KG1 (cell line): ENCODE measurements at regions not wholly inside any gene's neighbourhood (a gene's known extent, or its start where the extent isn't known, plus 50 kb on each side); places are given as distances from the start of the nearest gene placed in this dataset.
"Not testable (repeated sequence)": the region's sequence is repeated elsewhere in the genome, so short reads cannot be mapped to it uniquely, and the experiment has no call there.

Source experiments
- DNase-seq: peaks from one replicate; lab custom pipeline; 2025; lab: John Stamatoyannopoulos, UW

DNA sequence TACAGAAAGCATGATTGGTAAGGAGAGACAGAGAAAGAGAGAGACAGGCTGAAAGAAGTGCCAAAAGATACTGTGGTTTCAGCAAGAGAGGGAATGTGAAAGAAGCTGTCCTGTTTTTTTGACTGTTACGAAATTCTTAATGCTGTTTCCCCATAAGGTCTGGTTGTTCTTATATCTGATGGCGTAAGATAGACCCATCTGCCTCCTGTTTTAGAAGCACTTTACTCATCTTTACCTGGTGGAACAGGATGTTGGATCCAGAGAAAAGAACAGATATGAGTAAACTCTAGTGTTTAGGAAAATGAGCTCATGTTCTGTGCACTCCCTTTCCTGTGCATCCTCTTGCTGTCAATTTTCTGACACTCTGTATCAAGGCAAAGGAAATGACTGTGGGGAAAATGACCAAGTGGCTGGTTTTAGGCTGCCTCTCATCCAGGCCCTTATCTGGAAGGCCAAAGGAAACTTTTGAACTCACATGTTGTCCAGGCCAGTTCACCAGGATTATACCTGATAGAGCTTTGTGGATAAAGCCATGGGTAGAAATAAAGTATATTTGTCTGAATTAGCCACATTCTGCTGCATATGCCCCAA lies 311.7 kb upstream of the HTR2C start:
- no peak for DNase-seq

DNA sequence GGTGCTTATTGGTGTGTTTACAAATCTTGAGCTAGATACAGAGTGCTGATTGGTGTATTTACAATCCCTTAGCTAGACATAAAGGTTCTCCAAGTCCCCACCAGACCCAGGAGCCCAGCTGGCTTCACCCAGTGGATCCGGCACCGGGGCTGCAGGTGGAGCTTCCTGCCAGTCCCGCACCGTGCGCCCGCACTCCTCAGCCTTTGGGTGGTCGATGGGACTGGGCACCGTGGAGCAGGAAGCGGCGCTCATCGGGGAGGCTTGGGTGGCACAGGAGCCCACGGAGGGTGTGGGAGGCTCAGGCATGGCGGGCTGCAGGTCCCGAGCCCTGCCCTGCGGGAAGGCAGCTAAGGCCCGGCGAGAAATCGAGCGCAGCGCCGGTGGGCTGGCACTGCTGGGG lies 313.5 kb upstream of the HTR2C start:
- DNase-seq: not testable (repeated sequence)

DNA sequence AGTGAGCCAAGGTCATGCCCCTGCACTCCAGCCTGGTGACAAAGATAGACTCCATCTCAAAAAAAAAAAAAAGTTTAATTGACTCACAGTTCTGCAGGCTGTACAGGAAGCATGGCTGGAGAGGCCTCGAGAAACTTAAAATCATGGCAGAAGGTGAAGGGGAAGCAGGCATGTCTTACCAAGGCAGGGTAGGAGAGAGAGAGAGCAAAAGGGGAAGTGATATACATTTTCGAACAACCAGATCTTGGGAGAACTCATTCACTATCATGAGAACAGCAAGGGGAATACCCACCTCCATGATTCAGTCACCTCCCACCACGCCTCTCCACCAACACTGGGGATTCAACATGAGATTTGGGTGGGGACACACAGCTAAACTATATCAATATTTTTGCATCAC lies 315.2 kb upstream of the HTR2C start:
- DNase-seq: no peak

DNA sequence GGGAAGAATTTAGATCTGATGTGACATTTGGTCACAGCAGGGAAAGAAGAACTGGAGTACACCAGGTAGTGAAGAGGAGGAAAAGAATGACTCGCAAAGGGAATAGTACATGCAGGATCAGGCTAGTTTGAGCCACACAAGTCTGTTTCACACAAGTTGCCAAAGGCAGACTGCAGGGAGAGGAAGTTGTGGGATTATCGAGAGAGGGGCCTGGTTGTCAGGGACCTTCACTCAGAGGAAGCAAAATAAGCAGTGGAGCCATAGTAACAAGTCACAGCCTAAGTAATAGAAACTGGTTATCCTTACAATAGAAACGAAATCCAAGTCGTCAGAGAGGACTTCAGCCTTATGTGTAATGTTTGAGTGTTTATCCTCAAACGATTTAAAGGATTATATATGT lies 316.7 kb upstream of the HTR2C start:
- DNase-seq: no peak

DNA sequence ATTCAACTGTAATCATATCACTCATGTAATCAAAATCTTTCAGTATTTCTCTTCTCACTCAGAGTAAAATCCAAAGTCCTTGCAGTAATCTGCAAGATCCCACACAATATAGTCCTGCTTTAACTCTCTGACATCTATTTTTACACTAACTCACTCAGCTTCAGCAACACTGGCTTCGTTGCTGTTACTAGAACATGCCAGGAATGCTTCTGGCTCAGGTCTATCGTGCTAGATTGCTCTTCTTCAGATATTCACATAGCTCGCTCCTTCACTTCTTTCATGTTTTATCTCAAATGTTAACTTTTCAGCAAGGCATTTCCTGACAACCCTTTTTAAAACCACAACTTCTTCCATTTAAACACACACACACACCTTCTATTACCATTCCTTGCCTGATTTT lies 331.7 kb upstream of the HTR2C start:
- no peak for DNase-seq

DNA sequence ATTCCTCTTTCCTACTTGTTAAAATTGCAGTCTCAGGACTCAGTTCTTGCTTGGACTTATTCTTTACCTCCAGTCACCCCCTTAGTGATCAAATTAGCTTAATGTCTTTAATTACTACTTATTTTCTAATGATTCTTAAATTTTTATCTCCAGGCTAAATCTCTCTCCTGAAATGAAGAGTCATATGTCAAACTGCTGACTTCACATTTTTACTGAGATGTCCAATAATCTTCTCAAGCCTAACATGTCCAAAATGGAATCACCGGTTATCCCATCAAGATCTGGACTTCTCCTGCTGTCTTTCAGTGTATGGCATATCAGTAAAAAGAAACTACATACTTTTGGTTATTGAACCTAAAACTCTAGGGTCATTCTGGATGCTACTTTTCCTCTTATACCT lies 332.3 kb upstream of the HTR2C start:
- no peak for DNase-seq

DNA sequence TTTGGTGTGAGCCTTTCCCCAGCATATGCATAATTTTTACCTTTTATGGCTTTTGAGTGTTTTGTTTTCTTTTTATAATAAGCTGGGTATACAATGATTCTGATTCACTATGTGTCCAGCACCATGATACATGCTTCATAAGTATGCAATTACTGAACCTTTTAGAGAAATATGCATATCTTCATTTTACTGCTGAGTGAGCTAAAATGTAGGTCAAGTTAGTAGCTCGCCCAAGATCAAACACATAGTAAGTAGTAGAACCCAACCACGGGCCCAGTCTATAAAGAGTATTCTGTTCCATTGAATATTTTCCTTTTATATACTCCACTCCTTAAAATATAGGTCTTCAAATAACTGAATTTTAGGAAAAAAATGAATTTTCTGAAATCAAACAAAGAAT lies 362.4 kb upstream of the HTR2C start:
- no peak for DNase-seq

DNA sequence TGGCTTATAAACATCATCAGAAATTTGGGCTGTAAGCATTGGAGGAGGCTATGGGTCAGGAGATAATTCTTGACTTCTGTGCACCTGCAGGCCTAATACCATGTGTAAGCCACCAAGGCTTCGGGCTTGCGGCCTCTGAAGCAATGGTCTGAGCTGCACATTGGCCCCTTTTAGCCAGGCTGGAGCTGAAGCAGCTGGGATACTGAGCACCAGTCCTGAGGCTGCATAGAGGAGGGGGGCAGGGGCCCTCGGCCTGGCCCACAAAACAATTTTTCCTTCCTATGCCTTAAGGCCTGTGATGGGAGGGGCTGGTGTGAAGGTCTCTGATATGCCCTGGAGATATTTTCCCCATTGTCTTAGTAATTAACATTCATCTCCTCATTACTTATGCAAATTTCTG lies 373.0 kb upstream of the HTR2C start:
- DNase-seq: no peak

DNA sequence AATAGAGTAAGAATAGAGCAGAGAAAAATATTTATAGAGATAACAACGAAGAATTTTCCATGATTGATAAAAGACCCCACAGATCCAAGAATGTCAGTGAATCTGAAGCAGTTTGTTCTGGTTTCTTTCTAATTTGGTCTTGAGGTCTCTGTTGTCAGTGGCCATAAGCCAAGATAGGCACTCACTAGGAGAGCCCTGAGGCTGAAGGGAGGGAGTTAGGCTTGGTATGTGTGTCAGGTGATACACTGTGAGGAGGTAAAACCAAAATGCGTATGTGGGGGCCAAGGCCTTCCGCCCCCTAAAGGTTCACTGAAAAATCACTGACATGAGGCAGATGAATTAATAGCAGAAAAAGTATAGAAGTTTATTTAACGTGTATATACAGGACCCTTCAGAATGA lies 382.3 kb upstream of the HTR2C start:
- no peak for DNase-seq

DNA sequence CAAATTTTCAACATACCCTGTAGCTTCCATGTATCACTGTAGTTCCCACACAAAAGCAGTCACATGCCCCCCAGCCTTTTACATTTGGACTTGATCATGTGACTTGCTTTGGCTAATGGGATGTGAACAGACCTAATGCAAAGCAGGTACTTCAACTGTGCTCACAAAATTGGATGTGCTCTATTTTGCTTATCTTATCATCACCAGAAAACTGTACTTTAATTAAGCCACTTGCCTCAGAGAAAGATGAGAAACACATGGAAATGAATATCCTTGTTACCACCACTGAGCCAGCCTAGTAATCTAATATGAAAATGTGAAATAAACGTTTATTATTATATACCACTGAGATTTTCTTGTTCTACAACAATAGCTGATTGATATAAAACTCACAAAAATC lies 402.7 kb upstream of the HTR2C start:
- DNase-seq: no peak

DNA sequence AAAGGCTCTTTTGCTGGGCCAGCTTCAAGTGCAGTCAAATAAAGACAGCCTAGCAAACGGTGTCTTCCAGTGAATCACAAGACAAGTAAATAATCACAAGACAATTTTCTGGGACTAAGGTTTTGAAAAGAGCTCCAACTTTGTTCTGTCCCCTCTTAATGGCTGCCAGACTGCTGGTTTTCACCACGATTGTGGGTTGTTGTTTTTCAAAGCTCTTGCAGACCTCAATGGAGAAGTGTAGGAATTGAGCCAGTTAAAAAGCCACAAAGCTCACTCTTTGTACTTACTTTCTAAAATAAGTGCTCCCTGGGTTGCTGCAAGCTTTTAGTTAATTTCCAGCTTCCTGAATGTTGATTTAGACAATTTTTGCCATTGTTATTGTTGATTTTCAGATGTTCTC lies 405.8 kb upstream of the HTR2C start:
- no peak for DNase-seq

DNA sequence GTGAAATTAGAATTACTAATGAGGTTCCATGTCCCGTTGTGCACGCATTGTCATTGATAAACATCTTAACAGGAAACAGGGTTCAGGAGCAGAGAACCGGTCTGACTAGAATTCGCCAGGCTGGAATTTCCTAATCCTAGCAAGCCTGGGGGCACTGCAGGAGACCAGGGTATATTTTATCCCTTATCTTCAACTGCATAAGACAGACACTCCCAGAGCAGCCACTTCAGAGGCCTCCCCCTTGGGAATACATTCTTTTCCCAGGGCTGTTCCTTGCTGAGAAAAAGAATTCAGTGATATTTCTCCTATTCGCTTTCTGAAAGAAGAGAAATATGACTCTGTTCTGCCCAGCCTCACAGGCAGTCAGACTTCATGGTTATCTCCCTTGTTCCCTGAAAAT lies 416.6 kb upstream of the HTR2C start:
- DNase-seq: not testable (repeated sequence)

DNA sequence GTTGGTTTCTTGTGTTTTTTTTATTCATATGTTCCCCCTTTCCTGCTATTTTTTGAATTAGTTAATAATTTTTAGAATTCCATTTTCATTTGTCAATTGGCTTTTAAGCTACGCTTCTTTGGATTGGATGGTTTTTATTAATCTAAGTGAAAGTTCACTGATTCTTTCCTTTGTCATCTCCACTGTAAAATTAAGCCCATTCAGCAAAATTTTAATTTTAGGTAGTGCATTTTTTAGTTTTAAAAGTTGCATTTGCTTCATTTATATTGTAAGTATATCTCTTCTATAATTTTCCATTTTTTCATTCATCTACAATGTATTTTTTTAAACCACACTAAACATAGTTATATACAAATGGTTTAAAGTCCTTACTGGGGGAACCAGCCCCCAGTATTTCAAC lies 417.3 kb upstream of the HTR2C start:
- no peak for DNase-seq

DNA sequence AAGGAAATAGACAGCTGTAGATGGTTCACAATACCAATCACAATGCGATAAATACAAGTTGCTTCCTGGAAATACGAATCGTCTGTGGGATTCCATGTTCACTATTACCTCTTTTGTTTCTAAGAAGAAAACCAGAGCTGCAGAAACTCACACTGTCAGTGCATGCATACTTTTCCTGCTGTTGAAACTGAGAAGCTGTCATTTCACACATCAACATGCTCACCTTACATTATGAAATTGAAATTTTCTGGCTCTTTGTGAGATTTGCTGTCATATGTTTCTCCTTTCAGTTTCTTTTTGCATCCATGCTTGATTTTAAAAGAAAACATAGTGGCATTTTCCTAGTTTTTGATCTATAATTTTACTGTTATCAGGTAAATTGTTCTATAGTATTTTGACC lies 418.3 kb upstream of the HTR2C start:
- no peak for DNase-seq

DNA sequence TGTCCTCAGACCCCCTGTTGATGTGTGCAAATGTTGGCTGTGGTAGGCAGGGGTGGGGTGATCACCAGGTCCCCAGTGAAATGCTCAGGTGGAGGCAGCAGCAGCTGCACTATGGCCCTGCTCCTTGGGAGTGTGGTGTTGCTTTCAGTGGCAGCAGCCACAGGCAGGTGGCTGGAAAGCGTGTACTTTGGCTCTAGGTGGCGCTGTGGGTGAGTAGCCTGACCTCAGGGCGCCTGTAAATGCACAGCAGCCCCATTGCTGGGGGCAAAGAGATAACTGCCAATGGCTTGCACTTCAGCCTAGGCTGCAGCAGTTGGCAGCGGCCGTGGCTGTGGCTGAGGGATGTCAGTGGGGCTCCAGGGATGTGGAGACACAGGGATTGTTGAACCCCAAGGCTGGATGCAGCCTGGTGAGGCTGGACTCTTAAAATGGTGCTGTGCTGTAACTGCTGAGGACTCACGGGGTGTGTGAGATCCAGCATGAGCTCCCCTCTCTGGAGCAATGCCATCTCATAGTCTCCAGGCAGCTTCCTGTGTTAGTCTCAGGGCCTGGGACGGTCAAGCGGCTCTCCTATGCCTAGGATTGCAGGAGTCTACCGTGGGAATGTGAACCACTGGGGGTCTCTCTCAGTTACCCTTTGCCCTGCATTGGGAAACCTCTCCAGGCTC lies 421.7 kb upstream of the HTR2C start:
- no peak for DNase-seq

DNA sequence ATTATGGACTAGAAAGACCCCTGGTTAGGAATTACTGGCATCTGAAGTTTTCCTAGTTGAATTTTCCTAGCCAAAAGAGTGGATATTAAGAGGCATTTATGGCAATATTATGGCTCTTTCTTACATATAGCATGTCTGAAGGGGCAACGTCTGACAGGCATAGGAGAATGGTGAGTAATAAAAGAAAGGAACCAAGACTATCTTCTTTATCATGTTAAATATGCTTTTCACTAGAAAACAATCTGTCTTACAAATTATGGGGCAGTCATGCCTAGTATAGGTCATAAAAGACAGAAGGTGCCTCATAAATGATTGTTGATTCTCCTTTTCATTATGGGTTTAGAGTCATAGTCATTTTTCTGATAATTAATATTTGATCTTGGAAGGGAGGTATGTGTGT lies 431.1 kb upstream of the HTR2C start:
- no peak for DNase-seq

DNA sequence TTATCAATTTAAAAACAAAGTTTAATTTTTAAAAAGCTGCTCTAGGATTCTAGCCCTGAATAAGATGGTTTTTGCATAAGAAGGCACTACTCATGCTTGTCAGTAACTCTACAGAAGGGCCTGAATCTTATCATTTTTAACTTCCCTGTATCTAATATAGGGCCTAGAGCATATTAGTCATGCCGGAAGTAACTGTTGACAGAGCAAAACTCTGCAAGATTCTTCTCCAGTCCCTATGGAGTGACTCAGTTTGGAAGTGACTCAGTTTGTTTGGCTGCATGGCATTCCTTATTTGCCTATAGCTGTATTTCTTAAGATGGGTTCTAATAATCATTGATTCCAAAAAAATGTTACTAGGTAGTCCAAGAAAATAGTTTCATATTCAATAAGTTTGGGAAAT lies 431.8 kb upstream of the HTR2C start:
- DNase-seq: no peak

DNA sequence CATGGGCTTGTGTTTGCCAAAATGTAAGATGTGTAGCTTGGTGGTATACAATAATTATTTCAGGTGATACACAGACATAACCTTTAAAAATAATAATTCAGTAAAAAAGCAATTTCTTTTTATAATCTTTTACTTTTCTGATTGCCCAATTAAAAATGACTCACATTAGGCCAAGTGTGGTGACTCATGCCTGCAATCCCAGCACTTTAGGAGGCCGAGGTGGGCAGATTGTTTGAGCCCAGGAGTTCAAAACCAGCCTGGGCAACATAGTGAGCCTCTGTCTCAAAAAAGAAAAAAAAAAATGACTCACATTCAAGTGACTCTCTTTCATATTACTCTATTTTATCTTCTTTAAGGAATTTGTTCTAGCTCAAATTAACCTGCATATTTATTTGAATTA lies 449.4 kb upstream of the HTR2C start:
- no peak for DNase-seq

DNA sequence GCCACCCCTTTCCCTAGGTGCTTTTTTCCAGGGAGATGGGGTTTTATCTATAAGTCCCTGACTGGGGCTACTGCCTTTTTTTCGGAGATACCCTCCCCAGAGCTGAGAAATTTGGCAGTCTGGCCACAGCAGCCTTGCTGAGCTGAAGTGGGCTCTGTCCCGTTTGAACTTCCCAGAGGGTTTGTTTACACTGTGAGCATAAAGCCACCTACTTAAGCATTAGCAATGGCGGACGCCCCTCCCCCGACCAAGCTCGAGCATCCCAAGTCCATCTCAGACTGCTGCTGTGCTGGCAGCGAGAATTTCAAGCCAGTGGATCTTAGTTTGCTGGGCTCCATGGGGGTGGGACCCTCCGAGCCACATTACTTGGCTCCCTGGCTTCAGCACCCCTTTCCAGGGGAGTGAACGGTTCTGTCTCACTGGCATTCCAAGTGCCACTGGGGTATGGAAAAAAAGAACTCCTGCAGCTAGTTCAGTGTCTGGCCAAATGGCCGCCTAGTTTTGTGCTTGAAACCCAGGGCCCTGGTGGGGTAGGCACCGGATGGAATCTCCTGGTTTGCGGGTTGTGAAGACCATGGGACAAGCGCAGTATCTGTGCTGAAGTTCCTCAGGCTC lies 456.4 kb upstream of the HTR2C start:
- DNase-seq: no peak

DNA sequence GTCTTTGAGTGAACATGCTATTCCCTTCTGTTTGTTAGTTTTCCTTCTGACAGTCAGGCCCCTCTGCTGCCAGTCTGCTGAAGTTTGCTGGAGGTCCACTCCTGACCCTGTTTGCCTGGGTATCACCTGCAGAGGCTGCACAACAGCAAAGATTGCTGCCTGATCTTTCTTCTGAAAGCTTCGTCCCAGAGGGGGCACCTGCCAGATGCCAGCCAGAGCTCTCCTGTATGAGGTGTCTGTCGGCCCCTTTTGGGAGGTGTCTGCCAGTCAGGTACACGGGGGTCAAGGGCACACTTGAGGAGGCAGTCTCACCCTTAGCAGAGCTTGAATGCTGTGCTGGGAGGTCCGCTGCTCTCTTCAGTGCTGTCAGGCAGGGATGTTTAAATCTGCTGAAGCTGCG lies 456.9 kb upstream of the HTR2C start:
- no peak for DNase-seq

DNA sequence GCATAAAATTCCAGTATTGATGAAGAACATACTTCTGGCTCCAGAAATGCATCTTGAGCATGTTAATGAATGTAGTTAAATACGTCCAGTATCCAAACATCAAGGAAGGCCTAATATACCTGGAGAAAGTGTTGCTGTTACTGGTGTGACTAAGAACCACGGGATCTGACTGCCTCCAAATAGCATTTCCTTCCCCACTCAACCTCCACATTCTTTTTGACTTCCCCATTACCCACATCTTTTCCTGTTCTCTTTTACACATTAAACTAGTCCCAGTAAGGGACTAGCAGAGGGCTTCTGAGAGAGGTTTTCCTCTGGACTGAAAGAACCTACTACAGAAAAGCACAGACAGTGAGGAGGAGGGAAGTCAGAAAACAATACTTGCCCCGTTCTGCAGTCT lies 482.8 kb upstream of the HTR2C start:
- DNase-seq: no peak

DNA sequence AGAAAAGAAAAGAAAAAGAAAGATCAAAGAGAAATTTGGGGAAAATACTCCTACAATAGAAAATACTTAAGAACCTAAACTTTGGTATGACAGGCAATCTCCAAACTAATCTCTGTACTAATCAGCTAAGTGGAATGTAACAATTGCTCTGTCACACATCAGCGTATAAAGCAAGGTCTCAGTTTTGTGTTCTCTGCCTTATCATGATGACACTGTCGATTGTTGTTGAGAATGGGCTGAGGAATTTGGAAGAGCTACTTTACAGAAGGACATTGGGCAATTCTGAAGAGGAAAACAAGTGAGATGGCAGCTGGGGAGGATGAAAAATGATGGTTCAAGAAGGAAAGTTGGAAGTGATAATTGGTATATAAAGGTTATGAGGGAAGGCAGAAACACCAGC lies 486.0 kb upstream of the HTR2C start:
- no peak for DNase-seq

DNA sequence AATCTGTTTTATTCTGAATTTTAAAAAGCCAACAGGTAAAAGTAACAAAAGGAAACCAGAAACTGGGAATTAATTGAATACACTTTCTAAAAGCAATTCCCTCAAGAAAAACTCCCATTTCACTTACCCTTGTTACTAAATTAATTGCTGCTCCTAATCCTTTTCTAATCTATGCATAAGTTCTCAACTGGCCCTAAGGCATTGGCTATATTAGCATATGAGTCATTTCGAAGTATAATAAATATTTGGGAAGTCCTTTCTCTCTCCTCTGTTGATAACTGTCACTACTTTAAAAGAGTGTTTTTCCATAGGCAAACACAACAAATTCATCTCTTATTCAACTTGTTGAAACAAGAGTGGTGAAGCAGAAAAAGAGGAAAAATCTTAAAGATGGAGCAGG lies 486.5 kb upstream of the HTR2C start:
- no peak for DNase-seq

DNA sequence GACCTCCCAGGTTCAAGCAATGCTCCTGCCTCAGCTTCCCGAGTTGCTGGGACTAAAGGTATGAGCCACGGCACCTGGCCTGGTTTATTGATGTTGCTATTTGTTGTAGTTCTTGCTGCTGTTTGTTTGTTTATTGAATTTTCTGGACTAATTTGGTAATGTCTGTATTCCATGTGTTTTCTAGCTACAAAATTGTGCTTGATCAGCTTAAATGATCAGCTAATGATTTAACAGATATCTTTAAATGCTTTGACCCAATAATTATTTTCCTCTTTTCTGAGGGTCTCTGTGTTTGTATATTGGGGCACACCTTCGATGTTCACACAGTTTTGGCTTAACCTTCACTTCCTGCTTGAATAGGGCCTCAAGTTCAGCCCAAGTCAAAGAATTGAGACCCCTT lies 488.1 kb upstream of the HTR2C start:
- no peak for DNase-seq
